Coronary artery (tissue), 2 donors: ENCODE measurements at regions not wholly inside any gene's neighbourhood (a gene's known extent, or its start where the extent isn't known, plus 50 kb on each side); places are given as distances from the start of the nearest gene placed in this dataset.

ENCODE experiments used
- DNase-seq: peaks from one replicate; pipeline ENCODE4 v3.0.0-alpha.2; 2017; ENCODE audit warnings: low spot score
- H3K27ac ChIP-seq, 2 donors: fragments of 200-600 bp; sonication (generic); one replicate each; pipeline ENCODE4 v1.5.1; 2016 to 2019
- H3K4me3 ChIP-seq: fragments of 200-600 bp; sonication (generic); 2 replicates; pipeline ENCODE4 v1.5.1; 2016; ENCODE audit warnings: mild to moderate bottlenecking, moderate library complexity
- TF ChIP-seq, protein P1 (sequence below): fragments of 200-600 bp; sonication (generic); IDR thresholded peaks from one replicate; pipeline ENCODE4 v1.5.1; 2019; ENCODE audit warnings: antibody characterized with exemption

DNA sequence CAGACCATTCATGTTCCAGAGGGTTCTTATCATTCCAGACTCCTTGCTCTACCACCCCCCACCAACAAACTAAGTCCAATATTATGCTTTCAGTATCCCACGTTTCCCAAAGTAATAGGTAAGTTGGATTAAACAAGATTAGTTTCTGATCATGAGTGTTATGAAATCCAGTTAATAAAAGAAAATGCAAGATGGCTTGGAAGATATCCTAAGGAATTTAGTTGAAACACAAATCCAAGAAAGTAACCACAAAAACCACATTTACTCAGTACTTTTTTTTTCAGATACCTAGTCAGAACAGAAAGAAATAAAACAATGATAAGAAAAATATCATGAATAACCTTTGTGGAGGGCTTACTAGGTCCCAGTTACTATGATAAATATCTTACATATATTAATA lies 119.4 kb upstream of the MIR17HG start:
- no peak overlapping the region for H3K27ac ChIP-seq
- no peak overlapping the region for H3K4me3 ChIP-seq
- TF ChIP-seq, protein P1, sequence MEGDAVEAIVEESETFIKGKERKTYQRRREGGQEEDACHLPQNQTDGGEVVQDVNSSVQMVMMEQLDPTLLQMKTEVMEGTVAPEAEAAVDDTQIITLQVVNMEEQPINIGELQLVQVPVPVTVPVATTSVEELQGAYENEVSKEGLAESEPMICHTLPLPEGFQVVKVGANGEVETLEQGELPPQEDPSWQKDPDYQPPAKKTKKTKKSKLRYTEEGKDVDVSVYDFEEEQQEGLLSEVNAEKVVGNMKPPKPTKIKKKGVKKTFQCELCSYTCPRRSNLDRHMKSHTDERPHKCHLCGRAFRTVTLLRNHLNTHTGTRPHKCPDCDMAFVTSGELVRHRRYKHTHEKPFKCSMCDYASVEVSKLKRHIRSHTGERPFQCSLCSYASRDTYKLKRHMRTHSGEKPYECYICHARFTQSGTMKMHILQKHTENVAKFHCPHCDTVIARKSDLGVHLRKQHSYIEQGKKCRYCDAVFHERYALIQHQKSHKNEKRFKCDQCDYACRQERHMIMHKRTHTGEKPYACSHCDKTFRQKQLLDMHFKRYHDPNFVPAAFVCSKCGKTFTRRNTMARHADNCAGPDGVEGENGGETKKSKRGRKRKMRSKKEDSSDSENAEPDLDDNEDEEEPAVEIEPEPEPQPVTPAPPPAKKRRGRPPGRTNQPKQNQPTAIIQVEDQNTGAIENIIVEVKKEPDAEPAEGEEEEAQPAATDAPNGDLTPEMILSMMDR = no peak
- no peak for DNase-seq

DNA sequence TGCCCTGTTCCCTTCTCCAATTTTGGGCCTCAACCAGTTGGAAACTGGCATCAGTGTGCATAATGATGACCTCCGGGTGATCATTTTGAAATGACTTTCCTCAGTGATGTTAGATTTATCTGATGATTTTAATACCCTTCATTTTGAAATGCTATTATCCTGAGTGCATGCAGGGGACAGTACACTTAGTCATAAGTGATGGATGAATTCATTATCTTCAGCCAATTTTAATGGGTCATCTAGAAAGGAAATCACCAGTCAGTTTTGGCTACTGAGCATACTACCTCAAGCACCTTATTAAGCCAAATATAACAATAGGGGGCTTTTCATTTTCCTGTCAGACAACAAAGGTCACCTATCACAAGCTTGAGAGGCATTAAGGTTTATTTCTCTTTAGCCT lies 118.5 kb upstream of the MIR17HG start:
- no peak overlapping the region for H3K27ac ChIP-seq
- TF ChIP-seq, protein P1 = no peak
- H3K4me3 ChIP-seq = no peak overlapping the region
- DNase-seq = no peak

- H3K27ac ChIP-seq = no peak overlapping the region
- H3K4me3 ChIP-seq = no peak overlapping the region
- TF ChIP-seq, protein P1 = no peak
- no peak for DNase-seq
Observed at GRCh38 chr13:91232716-91233115, 114.8 kb upstream of the MIR17HG start.

DNA sequence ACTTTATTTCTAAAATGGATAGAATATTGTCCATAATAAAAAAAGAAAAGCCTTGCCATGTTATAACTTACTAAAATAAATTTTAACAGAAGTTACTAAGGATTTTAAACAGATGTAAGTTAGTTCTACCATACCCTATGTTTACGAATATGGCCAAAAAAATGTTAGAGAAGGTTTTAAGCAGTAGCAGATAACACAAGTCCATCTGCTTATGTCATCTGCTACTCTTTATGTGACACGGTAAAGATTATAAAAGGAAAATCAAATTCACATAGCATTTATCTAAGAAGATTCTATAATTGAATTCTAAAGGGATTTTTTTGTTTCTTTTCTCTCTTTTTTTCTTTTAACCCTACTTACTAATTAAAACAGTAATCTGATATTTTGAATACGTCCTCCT lies 114.2 kb upstream of the MIR17HG start:
- H3K4me3 ChIP-seq = no peak overlapping the region
- no peak overlapping the region for H3K27ac ChIP-seq
- TF ChIP-seq, protein P1 = no peak
- DNase-seq = no peak

- DNase-seq = no peak
- H3K27ac ChIP-seq = no peak overlapping the region
- H3K4me3 ChIP-seq = no peak overlapping the region
- TF ChIP-seq, protein P1 = no peak
Observed at GRCh38 chr13:91236182-91236581, 111.3 kb upstream of the MIR17HG start.

- no peak for DNase-seq
- Histone ChIP-seq H3K27ac (no peak overlapping the region), H3K4me3 (no peak overlapping the region)
- TF ChIP-seq, protein P1 = no peak
Observed at GRCh38 chr13:91236921-91237320, 110.6 kb upstream of the MIR17HG start.

- DNase-seq = no peak
- H3K4me3 ChIP-seq = no peak overlapping the region
- TF ChIP-seq, protein P1 = no peak
- no peak overlapping the region for H3K27ac ChIP-seq
Observed at GRCh38 chr13:91238036-91238435, 109.5 kb upstream of the MIR17HG start.
